Hematopoietic multipotent progenitor cell treated with erythropoietin and hydrocortisone succinate and interleukin-3 and kit ligand, for 8 days (in vitro differentiated cells): ENCODE measurements at regions not wholly inside any gene's neighbourhood (a gene's known extent, or its start where the extent isn't known, plus 50 kb on each side); places are given as distances from the start of the nearest gene placed in this dataset.
"Not testable (repeated sequence)": the region's sequence is repeated elsewhere in the genome, so short reads cannot be mapped to it uniquely, and the experiment has no call there.

Experiments used
- DNase-seq: peaks from one replicate; pipeline ENCODE4 v3.0.0-alpha.2; 2015

DNA sequence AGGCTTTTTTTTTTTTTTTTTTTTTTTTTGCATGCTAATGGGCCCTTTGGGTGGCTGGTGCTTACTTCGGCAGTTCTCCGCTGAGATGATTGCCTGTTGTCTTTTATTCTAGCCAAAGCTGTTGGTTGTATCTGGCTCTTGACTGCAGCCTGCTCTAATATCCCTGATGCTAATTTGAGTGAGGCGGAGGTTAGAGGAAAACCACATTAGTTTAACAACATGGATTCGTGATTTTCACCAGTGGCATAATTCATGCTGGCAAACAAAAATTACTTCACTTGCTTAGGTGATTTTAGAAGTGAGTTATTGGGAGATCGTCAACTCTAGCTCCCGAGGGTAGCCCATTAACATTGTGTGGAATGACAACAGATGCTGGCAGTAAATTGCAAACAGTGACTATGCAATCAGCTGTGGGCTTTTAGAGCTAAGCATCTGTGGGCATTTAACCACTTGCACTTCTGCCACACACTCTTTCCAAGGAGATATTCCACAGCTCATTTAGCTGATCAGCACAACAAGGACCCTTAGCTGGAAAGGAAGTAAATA, 97.6 kb upstream of the ZDHHC17 start:
- no peak for DNase-seq

DNA sequence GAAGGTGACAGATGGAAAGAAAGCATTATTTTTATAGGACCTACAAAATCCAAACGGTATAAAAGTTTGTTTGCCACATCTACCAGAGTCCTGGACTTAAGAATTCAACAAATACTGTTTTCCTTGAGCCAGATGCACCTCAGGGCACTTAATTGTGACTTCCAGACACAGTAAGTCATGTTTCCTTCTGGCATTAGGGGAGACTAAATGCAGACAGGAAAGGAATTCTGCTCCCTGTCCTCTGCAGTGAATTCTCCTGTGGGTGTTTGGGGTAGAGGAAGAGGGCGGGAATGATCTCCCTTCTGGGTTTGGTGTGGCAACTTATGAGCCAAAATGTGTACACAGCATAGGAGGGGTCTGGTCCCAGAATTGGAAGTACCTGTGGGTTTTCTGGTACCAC, 93.9 kb upstream of the ZDHHC17 start:
- DNase-seq, result no peak

DNA sequence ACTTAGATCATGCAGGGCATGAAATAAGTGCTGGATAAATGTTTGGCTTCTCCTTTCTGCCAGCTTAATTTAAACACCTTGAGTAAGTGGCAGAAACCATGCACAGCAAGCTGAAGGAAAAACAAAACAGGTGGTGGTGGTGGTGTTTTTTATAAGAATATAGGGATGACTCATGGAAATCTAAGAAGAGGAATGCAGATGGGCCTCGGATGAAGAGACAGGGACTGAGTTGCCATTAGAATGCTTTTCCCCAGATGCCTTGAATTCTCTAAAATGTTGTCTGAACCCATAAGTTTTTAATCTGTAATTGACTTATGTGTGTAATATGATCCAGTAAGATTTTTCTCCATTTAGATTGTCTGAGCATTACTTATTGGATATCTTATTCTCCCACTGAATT, 93.1 kb upstream of the ZDHHC17 start:
- DNase-seq, result no peak

DNA sequence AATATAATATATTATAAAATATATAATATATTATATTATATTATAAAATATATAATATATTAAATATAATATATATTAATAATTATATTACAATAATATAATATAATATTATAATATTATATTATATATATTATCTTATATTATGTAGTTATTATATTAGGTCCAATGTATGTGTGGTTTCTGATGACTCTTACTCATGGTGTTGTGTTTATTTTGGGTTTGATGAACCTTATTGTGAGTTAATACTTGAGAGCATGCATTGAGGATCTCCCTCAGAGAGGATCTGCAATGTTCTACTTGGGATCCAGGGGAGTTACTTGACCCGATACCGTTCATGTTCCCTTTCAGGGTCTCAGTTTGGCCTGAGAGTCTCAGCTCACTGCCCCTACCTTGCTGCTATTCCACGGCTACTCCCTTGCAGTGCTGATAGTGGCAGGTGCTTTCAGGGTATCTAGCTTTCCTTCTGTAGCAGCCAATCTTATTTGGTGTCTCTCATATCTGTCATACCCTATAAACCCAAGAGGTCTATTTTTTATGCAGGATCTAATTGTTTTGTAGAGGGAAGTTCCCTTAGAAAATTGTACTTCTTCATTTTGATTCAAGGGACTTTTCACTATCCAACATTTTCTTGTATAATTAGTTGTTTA, 89.1 kb upstream of the ZDHHC17 start:
- no peak for DNase-seq

DNA sequence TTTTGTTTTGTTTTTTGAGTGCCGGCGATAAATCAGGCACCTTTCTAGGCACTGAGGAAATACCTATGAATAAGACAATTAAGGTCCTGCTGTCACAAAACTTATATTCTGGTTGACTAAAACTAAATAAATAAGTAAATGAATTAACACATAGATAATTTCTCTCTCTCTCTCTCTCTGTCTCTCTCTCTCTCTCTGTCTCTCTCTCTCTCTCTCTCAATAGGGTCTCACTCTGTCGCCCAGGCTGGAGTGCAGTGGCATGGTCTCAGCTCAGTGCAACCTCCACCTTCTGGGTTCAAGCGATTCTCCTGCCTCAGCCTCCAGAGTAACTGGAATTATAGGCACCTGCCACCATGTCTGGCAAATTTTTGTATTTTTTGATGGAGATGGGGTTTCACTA, 87.7 kb upstream of the ZDHHC17 start:
- DNase-seq, result not testable (repeated sequence)

DNA sequence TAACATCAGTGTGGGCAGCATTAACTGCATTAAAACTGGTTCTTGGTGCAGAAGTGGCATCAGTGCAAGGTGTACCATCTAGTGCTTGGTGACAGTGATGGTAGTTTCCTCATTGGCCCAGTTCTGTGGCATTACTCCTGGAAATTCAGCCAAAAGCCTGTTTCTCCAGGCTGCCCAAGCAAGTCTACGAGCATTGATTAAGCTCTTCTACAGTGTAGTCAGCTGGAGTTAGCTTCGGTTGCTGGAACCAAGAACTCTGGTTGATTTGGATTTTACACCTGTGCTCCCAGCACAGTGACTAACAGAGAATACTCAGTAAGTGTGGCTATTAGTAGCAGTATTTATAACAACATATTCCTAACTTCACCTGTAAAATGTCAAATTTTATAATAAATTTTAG, 84.9 kb upstream of the ZDHHC17 start:
- DNase-seq, result no peak

DNA sequence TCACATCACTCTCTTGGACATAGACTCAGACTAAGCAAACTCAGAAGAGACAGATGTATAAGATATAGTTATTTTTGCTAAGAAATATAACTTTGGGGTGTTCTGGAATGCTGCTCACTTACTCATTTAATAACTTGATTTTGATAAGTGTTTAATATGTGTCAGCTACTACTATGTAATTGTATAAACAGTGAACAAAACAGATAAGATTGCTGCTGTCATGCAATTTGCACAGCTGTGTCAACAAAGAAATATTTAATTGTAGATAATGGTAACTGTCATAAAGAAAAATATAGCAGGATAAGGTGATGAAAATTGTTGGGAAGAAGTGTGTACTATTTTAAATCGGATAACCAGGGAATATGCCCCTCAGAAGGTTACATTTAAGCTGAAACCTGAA, 84.1 kb upstream of the ZDHHC17 start:
- no peak for DNase-seq

DNA sequence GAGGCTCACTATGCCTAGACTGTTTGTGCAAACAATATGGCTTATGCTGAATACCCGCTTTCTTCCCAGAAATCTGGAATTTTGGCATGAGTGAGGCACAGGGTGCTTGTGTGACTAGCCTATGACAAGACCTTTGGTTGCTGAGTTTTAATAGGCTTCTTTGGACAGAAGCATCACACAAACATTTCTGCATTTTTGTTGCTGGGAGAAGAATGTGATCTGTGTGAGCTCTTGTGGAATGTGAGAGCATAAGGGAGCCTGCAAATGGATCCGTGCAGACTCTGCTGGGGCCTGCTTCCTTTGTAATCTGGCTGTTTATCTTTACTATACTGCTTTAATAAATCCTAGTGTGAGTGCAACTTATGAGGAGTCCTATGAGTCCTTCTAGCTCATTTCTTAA, 83.0 kb upstream of the ZDHHC17 start:
- DNase-seq, result no peak

DNA sequence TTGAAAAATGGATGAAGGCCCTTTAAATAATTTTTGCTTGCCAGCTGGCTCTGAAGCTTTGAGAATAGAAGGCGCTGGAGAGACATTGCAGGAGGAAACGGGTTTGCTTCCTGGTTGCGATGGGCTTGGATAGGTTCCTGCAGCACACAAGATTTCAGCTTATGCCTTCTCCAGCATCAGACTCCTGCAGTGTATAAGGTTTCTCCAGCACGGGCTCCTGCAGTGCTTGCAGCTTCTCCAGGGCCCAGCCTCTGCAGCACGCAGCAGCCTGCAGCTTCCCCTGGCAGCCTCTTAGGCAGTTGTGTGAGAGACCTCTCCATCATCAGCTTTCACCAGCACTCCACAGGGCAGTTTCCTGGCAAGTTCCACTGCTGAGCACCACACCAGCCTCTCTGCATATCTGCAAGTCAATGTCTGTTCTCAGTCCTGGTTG, 78.7 kb upstream of the ZDHHC17 start:
- DNase-seq, result no peak

DNA sequence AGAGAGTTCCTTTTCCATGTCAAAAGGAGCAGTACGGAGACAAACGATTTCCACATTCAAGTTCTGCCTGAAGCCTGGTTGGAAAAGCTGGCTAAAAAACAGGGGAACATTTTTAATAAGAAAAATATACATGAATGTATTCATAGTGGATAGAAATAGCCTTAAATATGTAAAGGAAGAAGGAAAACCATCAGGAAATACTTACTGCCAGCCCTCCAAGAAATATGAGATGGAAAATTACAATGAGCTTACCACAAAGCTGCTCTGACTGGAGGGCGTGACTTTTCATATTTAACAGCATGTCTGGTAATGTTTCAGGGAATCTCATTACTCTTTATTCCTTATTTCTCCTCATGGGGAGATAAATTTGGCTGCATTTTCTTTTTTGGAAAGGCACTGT, 75.9 kb upstream of the ZDHHC17 start:
- DNase-seq, result no peak

DNA sequence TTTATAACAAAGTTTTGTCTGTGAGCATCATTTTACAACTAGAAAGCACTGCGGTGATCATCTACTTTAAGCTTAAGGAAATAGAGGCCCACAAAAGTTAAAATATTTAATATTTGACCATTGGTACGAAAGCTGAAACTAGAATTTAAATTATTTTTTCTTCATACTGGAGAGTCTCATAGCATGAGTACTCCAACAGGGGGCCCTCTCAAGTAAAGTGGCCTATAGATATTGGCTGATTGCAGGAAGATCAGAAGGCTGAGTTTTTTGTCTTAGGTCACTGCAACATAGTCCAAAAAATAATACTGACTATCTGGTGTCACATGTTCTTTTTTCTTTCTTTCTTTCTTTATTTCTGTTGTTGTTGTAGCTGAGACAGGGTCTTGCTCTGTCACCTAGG, 75.3 kb upstream of the ZDHHC17 start:
- peak; percentile 52 for DNase-seq

DNA sequence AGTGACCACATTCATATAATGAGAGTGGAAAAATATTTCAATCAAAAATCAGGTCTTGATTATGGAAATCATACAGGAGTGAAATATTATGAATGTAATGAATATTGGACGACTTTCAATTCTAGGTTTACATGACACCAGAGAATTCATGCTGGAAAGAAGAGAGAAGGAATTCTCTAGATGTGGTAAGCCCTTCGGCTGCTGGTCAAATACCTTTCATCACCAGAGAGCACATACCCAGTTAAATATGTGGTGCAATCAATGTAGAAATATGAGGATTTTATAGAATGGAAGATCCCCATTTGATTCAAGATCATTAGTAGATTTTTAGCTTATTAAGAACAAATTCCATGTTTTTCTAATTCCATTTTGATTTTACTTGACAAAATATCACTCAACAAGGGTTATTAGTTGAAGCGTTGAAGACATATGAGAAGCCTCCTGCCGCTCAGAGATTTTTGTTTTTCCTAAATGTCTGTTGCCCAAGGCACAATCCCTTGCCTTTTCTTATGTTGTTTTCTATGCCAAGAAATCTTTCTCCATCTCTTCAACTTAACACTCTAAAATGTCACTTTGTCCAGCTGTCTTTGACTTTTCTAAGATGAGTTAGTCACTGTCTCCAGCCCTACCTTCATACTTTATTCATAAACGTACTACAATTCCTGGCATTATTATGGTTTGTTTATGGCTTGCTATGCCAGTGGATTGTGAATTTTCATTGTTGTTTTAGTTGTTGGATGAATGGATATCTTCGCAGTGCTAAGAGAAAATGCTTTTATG, 72.8 kb upstream of the ZDHHC17 start:
- DNase-seq, result no peak

DNA sequence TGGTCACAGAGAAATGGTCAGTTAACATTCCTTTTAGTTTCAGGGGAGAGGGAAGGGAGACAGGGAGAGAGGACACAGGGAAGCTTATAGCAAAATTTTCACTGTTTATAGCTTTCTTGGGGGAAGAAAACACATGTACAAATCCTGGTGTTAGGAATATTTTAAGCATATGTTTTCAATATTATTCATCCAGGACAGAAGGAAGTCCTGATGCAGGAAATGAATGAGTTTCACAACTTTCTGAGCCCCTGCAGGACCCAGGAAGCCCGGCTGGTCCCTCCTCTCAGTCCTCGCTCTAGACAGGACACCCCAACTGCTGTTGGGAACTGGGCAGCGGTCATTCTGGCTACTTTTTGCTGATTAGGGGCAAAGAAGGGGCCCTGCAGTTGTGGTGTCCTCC, 71.1 kb upstream of the ZDHHC17 start:
- DNase-seq, result no peak

DNA sequence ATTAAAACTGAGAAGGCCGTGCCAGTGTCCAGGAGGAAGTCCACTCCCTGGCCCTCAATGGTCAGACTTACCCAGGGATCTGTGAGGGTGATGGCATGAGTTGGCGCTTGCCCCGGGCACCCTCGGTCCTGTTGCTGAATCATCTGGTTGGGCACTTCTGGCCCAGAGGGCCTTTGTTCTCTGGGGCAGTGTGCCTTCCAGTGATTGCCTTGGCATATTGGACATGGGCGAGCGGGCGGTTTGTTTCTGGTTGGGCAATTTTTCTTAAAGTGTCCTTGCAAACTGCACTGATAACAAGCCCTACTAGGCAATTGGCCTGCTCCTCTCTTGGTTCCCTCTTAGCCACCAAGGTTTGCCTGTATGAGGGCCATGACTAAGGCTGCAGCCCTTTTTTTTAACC, 69.5 kb upstream of the ZDHHC17 start:
- no peak for DNase-seq

DNA sequence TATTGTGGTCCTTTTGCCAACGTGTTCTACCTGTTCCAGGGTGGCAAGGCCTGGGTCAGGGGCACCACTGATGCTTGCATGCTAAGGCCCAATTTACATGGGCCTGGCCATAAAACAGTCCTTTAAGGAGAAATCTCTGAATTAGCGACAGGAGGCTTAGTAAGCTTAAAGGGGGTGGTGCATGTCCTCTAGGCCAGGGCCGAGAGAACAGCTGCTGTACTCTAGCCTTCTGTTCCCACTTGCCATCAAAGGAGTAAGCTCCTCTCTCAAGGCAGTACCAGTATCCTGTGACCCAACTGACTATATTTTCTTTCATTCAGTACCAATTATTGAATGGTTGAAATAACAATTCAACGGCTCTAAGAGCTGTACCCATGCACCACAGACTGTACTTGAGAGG, 67.7 kb upstream of the ZDHHC17 start:
- no peak for DNase-seq

DNA sequence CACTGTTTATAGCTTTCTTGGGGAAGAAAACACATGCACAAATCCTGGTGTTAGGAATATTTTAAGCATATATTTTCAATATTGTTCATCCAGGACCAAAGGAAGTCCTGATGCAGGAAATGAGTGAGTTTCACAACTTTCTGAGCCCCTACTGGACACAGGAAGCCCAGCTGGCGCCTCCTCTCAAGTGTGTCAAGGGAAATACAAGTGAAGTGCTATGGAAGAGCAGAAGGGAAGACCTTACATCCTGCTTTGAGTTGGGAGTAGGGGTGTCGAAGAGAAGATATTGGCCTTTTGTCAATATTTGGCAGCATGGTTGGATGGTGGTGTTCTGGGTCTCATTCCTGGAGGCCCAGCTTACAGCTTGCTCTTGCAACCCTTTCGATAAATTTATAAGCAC, 66.1 kb upstream of the ZDHHC17 start:
- no peak for DNase-seq

DNA sequence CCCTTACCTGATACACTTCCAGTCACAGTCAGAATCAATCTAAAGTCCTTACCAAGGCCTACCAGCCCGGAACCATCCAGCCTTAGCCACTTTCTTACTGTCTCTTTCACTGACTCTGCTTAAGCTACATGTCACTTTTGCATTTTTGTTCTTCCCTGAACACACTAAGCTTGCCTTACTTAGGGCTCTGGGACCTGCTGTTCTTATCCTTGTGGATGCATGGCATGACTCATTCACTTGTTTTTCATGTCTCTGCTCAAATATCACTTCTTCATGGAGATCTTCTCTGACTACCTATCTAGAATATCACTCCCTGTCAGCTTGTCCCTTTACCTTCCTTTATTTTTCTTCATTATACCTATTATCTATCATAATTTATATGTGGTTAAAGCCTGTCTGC, 65.6 kb upstream of the ZDHHC17 start:
- no peak for DNase-seq

DNA sequence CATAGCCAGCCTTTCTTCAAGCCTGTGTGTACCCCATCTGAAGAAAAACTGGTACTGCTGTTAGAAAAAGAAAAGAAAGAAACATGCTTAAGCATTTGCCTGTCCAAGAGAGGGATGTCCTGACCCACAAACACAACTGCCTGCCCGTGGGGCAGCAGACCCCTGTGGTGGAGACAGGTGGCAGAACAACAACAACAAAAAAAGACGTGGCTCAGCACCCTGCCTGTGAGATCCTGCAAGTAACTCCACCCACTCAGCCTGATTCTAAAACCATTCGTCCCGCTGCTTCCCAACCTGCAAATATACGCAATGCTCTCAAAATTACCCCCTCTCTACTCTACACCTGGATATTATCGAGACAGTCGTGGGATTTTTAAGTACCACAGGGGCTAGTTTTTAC, 64.9 kb upstream of the ZDHHC17 start:
- no peak for DNase-seq

DNA sequence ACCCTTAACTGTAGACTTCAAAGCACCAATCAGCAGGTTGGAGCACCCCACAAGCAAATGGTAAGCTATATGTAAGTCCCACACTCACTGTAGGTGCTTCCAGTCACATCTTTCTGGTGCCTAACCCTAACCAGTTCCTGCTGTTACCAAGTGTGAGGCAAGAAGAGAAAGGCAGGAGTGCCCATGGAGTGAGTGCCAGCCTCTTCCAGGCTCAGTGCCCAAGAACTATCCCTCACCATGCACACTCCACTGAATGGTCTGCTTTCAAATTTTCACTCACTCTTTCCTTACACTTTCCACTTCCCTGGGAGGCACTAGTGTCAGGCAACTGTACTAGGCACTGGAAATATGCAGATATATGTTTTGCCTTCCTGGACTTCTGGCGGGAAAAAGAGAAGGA, 62.2 kb upstream of the ZDHHC17 start:
- no peak for DNase-seq

DNA sequence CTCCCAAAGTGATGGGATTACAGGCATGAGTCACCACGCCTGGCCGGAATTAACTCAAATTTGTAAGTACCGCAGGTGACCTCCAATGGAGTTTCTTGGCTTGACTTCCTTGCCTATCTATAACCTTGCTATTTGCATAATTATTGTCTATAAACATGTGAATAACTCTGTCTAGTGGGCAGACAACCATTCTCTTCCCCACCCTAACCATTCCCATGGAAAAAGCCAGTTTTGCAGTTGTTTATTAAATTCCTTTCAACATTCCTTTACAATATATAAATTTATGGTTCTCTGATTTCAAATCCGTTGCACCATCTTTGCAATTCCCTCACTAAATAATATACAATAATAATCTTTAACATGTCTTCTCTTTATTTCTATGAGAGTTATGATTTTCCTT, 61.0 kb upstream of the ZDHHC17 start:
- DNase-seq, result no peak

DNA sequence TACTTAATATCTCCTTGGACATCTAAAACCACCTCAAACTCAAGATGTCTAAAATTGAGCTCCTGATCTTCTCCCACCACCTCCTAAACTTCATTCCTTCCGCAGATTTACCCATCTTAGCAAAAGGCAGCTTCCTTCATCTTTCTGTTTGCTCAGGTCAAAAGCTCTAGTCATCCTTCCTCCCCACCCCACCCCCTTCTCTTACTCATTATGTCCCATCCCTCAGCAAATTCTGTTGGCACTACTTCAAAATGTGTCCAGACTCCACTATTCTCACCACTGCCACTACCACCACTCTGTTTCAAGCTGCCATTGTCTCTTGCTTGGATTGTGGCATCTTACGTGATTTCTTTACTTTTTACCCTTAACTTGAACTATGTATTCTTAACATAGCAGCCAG, 59.2 kb upstream of the ZDHHC17 start:
- DNase-seq, result no peak

DNA sequence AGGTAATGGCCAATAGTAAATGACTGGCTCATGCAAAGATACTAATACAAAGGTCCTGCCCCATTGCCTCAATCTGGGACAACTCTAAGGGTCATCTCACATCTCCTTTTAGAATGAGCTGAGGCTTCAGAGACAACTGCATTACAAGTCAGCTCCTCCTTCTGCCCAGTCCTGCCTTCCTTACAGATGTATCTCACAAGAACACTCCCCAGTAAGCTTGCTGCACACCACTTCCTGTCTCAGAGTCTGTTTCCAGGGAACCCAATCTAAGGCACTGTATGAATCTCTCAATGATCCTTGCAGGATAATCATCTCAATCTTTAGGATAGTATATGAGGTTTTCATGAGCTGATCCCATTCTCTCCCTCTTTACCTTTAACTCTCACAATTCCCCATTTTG, 57.8 kb upstream of the ZDHHC17 start:
- no peak for DNase-seq

DNA sequence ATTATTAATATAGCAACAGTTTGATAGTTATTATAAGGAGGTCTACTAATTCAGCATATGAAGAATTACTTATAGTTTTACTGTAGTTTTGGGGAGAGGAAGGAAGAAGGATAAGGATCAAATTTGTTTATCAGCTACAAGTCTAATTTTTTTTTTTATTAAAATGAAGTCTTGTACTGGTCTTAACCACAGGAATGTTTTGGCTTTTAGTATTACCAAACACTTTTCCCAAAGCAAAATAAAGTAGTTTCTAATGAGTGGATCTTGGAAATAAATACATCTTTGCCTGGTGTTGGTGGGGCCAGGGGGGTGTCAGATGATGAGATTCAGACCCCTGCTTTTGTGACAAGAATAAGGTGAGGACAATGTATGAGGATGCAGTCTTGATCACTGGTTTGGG, 57.2 kb upstream of the ZDHHC17 start:
- no peak for DNase-seq

DNA sequence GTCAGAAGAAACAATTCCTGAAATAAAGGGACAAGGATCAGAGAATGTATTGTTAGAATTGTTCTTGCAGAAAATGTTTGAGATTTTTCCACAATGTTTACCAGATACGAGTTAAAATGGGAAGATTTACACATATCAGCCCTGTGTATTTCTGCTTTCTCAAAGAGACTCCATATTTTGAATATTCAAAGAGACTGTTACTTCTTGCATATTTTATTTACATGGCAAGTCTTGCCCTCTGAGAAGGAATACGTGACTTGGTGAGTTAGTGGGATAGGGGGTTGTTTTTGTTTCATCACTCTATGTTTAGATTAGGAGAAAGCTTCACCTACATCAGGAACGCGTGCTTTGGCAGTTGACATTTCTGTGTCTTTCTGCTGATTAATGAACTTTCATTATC, 56.1 kb upstream of the ZDHHC17 start:
- no peak for DNase-seq

DNA sequence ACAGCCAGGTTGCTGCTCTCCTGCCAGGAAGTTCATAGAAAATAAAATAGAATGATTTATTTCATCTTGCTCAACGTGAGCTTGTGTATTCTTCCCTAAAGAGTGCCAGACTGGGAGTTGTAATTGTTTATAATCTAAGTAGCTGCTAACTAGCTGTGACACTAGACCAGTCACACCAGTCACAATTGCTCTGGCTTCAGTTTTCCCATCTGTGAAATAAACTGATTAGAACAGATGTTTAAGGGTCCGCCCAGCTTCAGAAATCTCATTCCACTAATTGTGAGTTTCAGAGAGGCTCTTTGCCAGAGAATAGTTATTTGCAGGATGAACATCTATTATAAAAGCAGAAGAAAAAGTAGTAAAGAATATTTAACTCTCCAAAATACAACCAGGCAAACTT, 55.6 kb upstream of the ZDHHC17 start:
- DNase-seq, result no peak
